Esophagus (tissue), 2 donors: ENCODE measurements at regions not wholly inside any gene's neighbourhood (a gene's known extent, or its start where the extent isn't known, plus 50 kb on each side); places are given as distances from the start of the nearest gene placed in this dataset.
"Not testable (repeated sequence)": the region's sequence is repeated elsewhere in the genome, so short reads cannot be mapped to it uniquely, and the experiment has no call there.

ENCODE experiments used
- H3K27ac ChIP-seq, 2 donors: one replicate each; pipeline ENCODE4 v1.5.1; 2013; ENCODE audit warnings: low read depth in 2 of 2, mild to moderate bottlenecking in 2 of 2, inconsistent platforms in 1 of 2, low read length in 1 of 2, moderate library complexity in 1 of 2
- H3K27me3 ChIP-seq, 2 donors: one replicate each; pipeline ENCODE4 v1.6.1; 2013; ENCODE audit warnings: low read length in 2 of 2, control low read depth in 1 of 2, mild to moderate bottlenecking in 1 of 2; ENCODE audit not compliant: insufficient read depth in 2 of 2, control insufficient read depth in 1 of 2
- H3K36me3 ChIP-seq, 2 donors: one replicate each; pipeline ENCODE4 v1.6.1; 2013; ENCODE audit warnings: low read length in 1 of 2; ENCODE audit not compliant: control insufficient read depth in 2 of 2, insufficient read depth in 2 of 2
- H3K4me1 ChIP-seq, 2 donors: one replicate each; pipeline ENCODE4 v1.6.1; 2013; ENCODE audit warnings: low read length in 1 of 2; ENCODE audit not compliant: control insufficient read depth in 2 of 2, insufficient read depth in 2 of 2
- H3K4me3 ChIP-seq, 2 donors: one replicate each; pipeline ENCODE4 v1.5.1; 2013; ENCODE audit warnings: low read length in 2 of 2, mild to moderate bottlenecking in 2 of 2, low read depth in 1 of 2, moderate library complexity in 1 of 2
- H3K9me3 ChIP-seq, 2 donors: one replicate each; pipeline ENCODE4 v1.6.1; 2013; ENCODE audit warnings: mild to moderate bottlenecking in 2 of 2, low read depth in 1 of 2, low read length in 1 of 2, moderate library complexity in 1 of 2; ENCODE audit not compliant: control insufficient read depth in 2 of 2, insufficient read depth in 1 of 2
- WGBS, 2 donors: extraction: QIAGEN DNeasy Blood & Tissue Kit; methylation state at CpG; one replicate each; pipeline ENCODE4 v1.1.7; 2013; 5-methylcytosine and 5-hydroxymethylcytosine counted together
- donor health status: healthy with polysubstance abuse.
- donor health status: Bipolar disorder and iron deficiency.

GRCh38 chr5:98031036-98031435 is 742.4 kb upstream of the RGMB start:
- not testable (repeated sequence) for H3K27ac ChIP-seq, H3K9me3 ChIP-seq, H3K27me3 ChIP-seq, H3K4me1 ChIP-seq, H3K4me3 ChIP-seq, H3K36me3 ChIP-seq
- 76 to 79% methylated on average over 5 of the region's 5 CpGs for WGBS, 2 donors

GRCh38 chr5:98031496-98031895 is 742.0 kb upstream of the RGMB start:
- 74 to 80% methylated on average over 3 of the region's 3 CpGs for whole genome bisulfite sequencing, 2 donors

GRCh38 chr5:98031926-98032325 is 741.5 kb upstream of the RGMB start:
- H3K4me3 ChIP-seq: no peak overlapping the region
- H3K4me1 ChIP-seq: no peaks in the 10 kb centered on the region
- H3K27me3 ChIP-seq: no peaks in the 10 kb centered on the region
- H3K36me3 ChIP-seq: no peaks in the 10 kb centered on the region
- no peak overlapping the region for H3K27ac ChIP-seq
- peaks cover 0 to 2% of the 10 kb centered on the region in 2 donors for H3K9me3 ChIP-seq
- WGBS, 2 donors: 35 to 36% methylated on average over 1 of the region's 1 CpG

More at GRCh38 chr5:98031496-98031895, 742.0 kb upstream of the RGMB start:
- Histone ChIP-seq H3K4me3 (no peak overlapping the region), H3K9me3 (peaks cover 0 to 2% of the 10 kb centered on the region in 2 donors), H3K27ac (no peak overlapping the region), H3K36me3 (no peaks in the 10 kb centered on the region), H3K27me3 (no peaks in the 10 kb centered on the region), H3K4me1 (no peaks in the 10 kb centered on the region)

GRCh38 chr5:98041661-98042060 is 731.8 kb upstream of the RGMB start:
- Histone ChIP-seq H3K27me3 (no peaks in the 10 kb centered on the region), H3K4me3 (no peak overlapping the region), H3K27ac (no peak overlapping the region), H3K36me3 (no peaks in the 10 kb centered on the region), H3K9me3 (no peaks in the 10 kb centered on the region), H3K4me1 (no peaks in the 10 kb centered on the region)

- H3K9me3 ChIP-seq: no peaks in the 10 kb centered on the region
- no peak overlapping the region for H3K4me3 ChIP-seq
- H3K27me3 ChIP-seq: no peaks in the 10 kb centered on the region
- WGBS, 2 donors: 65 to 66% methylated on average over 1 of the region's 1 CpG
- H3K36me3 ChIP-seq: no peaks in the 10 kb centered on the region
- H3K27ac ChIP-seq: no peak overlapping the region
- H3K4me1 ChIP-seq: no peaks in the 10 kb centered on the region
These were observed 730.9 kb upstream of the RGMB start for GRCh38 chr5:98042521-98042920.

GRCh38 chr5:98042961-98043360 is 730.5 kb upstream of the RGMB start:
- H3K36me3 ChIP-seq: no peaks in the 10 kb centered on the region
- no peak overlapping the region for H3K27ac ChIP-seq
- no peaks in the 10 kb centered on the region for H3K4me1 ChIP-seq
- H3K9me3 ChIP-seq: no peaks in the 10 kb centered on the region
- H3K27me3 ChIP-seq: no peaks in the 10 kb centered on the region
- no peak overlapping the region for H3K4me3 ChIP-seq

GRCh38 chr5:98050583-98050982 is 722.9 kb upstream of the RGMB start:
- H3K27me3 ChIP-seq: no peaks in the 10 kb centered on the region
- no peaks in the 10 kb centered on the region for H3K4me1 ChIP-seq
- no peaks in the 10 kb centered on the region for H3K36me3 ChIP-seq
- no peak overlapping the region for H3K4me3 ChIP-seq
- H3K9me3 ChIP-seq: no peaks in the 10 kb centered on the region
- WGBS, 2 donors: 87 to 95% methylated on average over 3 of the region's 3 CpGs
- no peak overlapping the region for H3K27ac ChIP-seq

GRCh38 chr5:98053170-98053569 is 720.3 kb upstream of the RGMB start:
- Histone ChIP-seq H3K27me3 (no peaks in the 10 kb centered on the region), H3K4me3 (no peak overlapping the region), H3K4me1 (no peaks in the 10 kb centered on the region), H3K36me3 (no peaks in the 10 kb centered on the region), H3K9me3 (no peaks in the 10 kb centered on the region), H3K27ac (no peak overlapping the region)
- 80 to 83% methylated on average over 2 of the region's 2 CpGs for WGBS, 2 donors

- Histone ChIP-seq H3K27me3 (no peaks in the 10 kb centered on the region), H3K36me3 (no peaks in the 10 kb centered on the region), H3K4me3 (no peak overlapping the region), H3K4me1 (no peaks in the 10 kb centered on the region), H3K9me3 (no peaks in the 10 kb centered on the region), H3K27ac (no peak overlapping the region)
These were observed 713.3 kb upstream of the RGMB start for GRCh38 chr5:98060148-98060547.

GRCh38 chr5:98064118-98064685 is 709.3 kb upstream of the RGMB start:
- Histone ChIP-seq H3K9me3 (no peaks in the 10 kb centered on the region), H3K36me3 (no peaks in the 10 kb centered on the region), H3K27ac (no peak overlapping the region), H3K4me1 (no peaks in the 10 kb centered on the region), H3K27me3 (no peaks in the 10 kb centered on the region), H3K4me3 (no peak overlapping the region)
- 57 to 78% methylated on average over 6 of the region's 6 CpGs for whole genome bisulfite sequencing, 2 donors
